ENCODE measurements at regions not wholly inside any gene's neighbourhood (a gene's known extent, or its start where the extent isn't known, plus 50 kb on each side); places are given as distances from the start of the nearest gene placed in this dataset.
"Not testable (repeated sequence)": the region's sequence is repeated elsewhere in the genome, so short reads cannot be mapped to it uniquely, and the experiment has no call there.

- intact Hi-C loops (cut with DNase I; ENCODE audit: low total_unique reads) = no loop called here
- 52 to 62% methylated on average over 17 of the region's 17 CpGs for WGBS, 2 donors
- H3K4me3 ChIP-seq (ENCODE audit: low read depth, poor library complexity, severe bottlenecking) = no peak overlapping the region
- no peak for TF ChIP-seq POLR2A (IDR thresholded peaks at IDR 0.05)
- TF ChIP-seq, protein P1, sequence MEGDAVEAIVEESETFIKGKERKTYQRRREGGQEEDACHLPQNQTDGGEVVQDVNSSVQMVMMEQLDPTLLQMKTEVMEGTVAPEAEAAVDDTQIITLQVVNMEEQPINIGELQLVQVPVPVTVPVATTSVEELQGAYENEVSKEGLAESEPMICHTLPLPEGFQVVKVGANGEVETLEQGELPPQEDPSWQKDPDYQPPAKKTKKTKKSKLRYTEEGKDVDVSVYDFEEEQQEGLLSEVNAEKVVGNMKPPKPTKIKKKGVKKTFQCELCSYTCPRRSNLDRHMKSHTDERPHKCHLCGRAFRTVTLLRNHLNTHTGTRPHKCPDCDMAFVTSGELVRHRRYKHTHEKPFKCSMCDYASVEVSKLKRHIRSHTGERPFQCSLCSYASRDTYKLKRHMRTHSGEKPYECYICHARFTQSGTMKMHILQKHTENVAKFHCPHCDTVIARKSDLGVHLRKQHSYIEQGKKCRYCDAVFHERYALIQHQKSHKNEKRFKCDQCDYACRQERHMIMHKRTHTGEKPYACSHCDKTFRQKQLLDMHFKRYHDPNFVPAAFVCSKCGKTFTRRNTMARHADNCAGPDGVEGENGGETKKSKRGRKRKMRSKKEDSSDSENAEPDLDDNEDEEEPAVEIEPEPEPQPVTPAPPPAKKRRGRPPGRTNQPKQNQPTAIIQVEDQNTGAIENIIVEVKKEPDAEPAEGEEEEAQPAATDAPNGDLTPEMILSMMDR (IDR thresholded peaks at IDR 0.05) = no peak
- DNase-seq (ENCODE audit: low spot score in 2 of 2) = no peak
Observed at GRCh38 chr2:3105814-3106569, 271.6 kb downstream of the EIPR1 start.

DNA sequence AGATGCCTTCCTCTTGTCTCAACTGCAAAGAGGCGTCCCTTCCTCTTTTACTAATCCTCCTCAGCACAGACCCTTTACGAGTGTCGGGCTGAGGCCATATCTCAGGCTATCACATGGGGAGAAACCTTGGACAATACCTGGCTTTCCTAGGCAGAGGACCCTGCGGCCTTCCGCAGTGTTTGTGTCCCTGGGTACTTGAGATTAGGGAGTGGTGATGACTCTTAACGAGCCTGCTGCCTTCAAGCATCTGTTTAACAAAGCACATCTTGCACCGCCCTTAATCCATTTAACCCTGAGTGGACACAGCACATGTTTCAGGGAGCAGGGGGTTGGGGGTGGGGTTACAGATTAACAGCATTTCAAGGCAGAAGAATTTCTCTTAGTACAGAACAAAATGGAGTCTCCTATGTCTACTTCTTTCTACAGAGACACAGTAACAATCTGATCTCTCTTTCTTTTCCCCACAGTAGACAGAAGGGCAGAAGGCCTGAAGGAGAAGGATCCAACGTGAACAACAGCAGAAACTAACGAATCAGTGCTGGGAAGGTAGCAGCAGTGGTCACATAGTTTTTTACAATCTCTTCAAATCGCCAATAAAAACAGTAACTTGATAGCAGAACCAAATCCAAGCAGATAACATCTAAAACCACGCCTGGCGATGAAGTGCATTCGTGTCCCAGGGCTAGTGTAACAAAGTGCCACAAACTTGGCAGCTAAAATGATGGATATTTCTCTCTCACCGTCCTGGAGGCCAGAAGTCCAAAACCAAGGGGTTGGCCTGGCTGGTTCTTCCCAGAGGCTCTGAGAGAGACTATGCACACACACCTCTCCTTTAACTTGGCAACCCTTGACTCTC, 272.4 kb downstream of the EIPR1 start:
- DNase-seq (ENCODE audit: low spot score in 2 of 2); H3K4me3 ChIP-seq (ENCODE audit: low read depth, poor library complexity, severe bottlenecking); intact Hi-C loops (cut with DNase I; ENCODE audit: low total_unique reads): not testable (repeated sequence)
- 41 to 51% methylated on average over 14 of the region's 14 CpGs for WGBS, 2 donors

DNA sequence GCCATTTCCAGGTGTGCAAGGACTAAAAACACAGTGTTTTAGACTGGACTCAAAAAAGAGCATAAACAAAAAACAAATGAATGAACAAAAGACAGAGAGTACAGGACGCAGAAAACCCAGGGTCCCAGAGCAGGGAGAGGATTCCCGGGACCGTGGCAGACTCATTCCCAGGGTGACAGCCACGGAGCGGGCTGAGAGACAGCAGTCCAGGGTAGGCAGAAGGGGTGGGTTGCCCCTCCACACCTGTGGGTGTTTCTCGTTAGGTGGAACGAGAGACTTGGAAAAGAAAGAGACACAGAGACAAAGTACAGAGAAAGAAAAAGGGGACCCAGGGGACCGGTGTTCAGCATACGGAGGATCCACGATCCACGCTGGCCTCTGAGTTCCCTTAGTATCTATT, 273.4 kb downstream of the EIPR1 start:
- intact Hi-C loops (cut with DNase I; ENCODE audit: low total_unique reads) = no loop called here
- whole genome bisulfite sequencing, 2 donors = 82 to 84% methylated on average over 11 of the region's 11 CpGs
- no peak for DNase-seq (ENCODE audit: low spot score in 2 of 2)

DNA sequence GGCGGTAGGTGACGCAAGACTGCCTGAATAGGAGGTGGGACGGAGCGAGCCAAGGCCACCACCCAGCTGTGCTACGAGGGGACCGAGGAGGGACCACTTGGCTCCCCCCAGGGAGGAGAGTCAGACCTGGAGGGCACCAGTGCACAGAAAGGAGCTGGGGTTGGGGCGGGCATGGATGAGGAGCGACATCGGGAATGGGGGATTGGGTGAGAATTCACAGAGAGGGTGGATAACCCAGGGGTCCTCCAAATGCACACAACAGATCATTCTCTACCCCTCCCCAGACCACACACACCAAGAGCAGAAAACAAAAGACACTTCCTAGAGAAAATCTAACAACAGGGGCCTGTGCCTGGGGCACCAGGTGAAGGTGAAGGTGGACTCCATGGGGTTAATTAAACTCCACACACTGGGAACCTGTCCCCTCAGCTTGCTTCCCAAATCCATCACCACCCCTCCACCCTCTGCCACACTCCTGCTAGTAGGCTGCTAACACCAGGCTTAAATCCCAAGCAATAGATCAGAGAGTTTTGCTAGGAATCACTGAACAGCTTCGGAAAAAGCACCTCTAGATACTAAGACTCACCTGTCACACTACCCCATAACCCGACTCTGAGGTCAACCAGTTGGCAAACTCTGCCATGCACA, 274.6 kb downstream of the EIPR1 start:
- WGBS, 2 donors = 87 to 92% methylated on average over 11 of the region's 11 CpGs
- DNase-seq (ENCODE audit: low spot score in 2 of 2) = no peak
- TF ChIP-seq POLR2A (IDR thresholded peaks at IDR 0.05) = no peak
- TF ChIP-seq, protein P1 (IDR thresholded peaks at IDR 0.05) = no peak
- H3K4me3 ChIP-seq (ENCODE audit: low read depth, poor library complexity, severe bottlenecking) = no peak overlapping the region
- intact Hi-C loops (cut with DNase I; ENCODE audit: low total_unique reads) = no loop called here

More for the DNA sequence above, 273.4 kb downstream of the EIPR1 start:
- TF ChIP-seq, protein P1 (IDR thresholded peaks at IDR 0.05) = no peak
- TF ChIP-seq POLR2A (IDR thresholded peaks at IDR 0.05) = no peak
- H3K4me3 ChIP-seq (ENCODE audit: low read depth, poor library complexity, severe bottlenecking) = no peak overlapping the region

GRCh38 chr2:3102081-3102921, 275.3 kb downstream of the EIPR1 start:
- H3K4me3 ChIP-seq (ENCODE audit: low read depth, poor library complexity, severe bottlenecking) = no peak overlapping the region
- no peak for TF ChIP-seq POLR2A (IDR thresholded peaks at IDR 0.05)
- WGBS, 2 donors = 86 to 88% methylated on average over 28 to 29 of the region's 30 CpGs
- intact Hi-C loops (cut with DNase I; ENCODE audit: low total_unique reads) = no loop called here
- no peak for DNase-seq (ENCODE audit: low spot score in 2 of 2)

All from lower leg skin (tissue), 4 donors.